ENCODE measurements at regions not wholly inside any gene's neighbourhood (a gene's known extent, or its start where the extent isn't known, plus 50 kb on each side); places are given as distances from the start of the nearest gene placed in this dataset.

- H3K27me3 ChIP-seq (ENCODE audit: insufficient read depth, low read depth), result no peaks in the 10 kb centered on the region
- no peaks in the 10 kb centered on the region for H3K79me2 ChIP-seq (ENCODE audit: insufficient read depth, low read depth)
- no peak overlapping the region for H2AFZ ChIP-seq (ENCODE audit: low read depth)
- H3K9ac ChIP-seq, result no peak overlapping the region
- TF ChIP-seq, protein P1, sequence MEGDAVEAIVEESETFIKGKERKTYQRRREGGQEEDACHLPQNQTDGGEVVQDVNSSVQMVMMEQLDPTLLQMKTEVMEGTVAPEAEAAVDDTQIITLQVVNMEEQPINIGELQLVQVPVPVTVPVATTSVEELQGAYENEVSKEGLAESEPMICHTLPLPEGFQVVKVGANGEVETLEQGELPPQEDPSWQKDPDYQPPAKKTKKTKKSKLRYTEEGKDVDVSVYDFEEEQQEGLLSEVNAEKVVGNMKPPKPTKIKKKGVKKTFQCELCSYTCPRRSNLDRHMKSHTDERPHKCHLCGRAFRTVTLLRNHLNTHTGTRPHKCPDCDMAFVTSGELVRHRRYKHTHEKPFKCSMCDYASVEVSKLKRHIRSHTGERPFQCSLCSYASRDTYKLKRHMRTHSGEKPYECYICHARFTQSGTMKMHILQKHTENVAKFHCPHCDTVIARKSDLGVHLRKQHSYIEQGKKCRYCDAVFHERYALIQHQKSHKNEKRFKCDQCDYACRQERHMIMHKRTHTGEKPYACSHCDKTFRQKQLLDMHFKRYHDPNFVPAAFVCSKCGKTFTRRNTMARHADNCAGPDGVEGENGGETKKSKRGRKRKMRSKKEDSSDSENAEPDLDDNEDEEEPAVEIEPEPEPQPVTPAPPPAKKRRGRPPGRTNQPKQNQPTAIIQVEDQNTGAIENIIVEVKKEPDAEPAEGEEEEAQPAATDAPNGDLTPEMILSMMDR (conservative IDR thresholded peaks at IDR 0.05; ENCODE audit: low read depth, low read length), result no peak
- H4K20me1 ChIP-seq (ENCODE audit: insufficient read depth), result no peaks in the 10 kb centered on the region; the same call in 1 of the 2 replicates
- no peak overlapping the region for H3K4me3 ChIP-seq (IDR thresholded peaks at IDR 0.05; ENCODE audit: insufficient read depth, low read depth, low read length)
- H3K36me3 ChIP-seq (ENCODE audit: insufficient read depth), result no peaks in the 10 kb centered on the region
- H3K4me2 ChIP-seq, result no peak overlapping the region
- no peak overlapping the region for H3K27ac ChIP-seq
- H3K4me1 ChIP-seq (ENCODE audit: low read depth, poor library complexity, severe bottlenecking), result no peaks in the 10 kb centered on the region
Measured at GRCh38 chr3:181633556-181633955, 78.2 kb upstream of the SOX2 start.

DNA sequence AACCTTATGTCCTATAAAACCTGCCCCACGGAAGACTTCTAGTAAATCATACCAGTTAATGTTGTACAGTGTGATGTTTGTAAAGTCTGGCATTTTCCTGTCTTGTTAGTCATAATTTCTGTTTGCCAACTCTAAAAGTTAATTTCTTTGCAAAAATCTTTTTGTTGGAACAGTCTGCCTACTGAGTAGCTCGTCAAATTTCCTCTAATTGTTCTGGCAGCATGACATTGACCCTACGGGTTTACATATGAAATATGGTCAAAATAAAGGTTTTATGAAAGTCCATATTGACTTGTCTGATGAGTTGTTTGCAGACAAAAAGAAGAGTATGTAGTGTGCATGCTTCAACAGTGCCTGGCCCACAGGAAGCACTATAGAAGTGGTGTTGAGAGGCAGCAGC, 79.8 kb upstream of the SOX2 start:
- TF ChIP-seq, protein P1 (conservative IDR thresholded peaks at IDR 0.05; ENCODE audit: low read depth, low read length), result no peak
- no peaks in the 10 kb centered on the region; the same call in 1 of the 2 replicates for H4K20me1 ChIP-seq (ENCODE audit: insufficient read depth)

GRCh38 chr3:181630853-181631252, 80.9 kb upstream of the SOX2 start:
- H3K79me2 ChIP-seq (ENCODE audit: insufficient read depth, low read depth), result no peaks in the 10 kb centered on the region
- no peaks in the 10 kb centered on the region for H3K4me1 ChIP-seq (ENCODE audit: low read depth, poor library complexity, severe bottlenecking)
- H4K20me1 ChIP-seq (ENCODE audit: insufficient read depth), result no peaks in the 10 kb centered on the region; the same call in 1 of the 2 replicates
- H2AFZ ChIP-seq (ENCODE audit: low read depth), result no peak overlapping the region
- H3K27me3 ChIP-seq (ENCODE audit: insufficient read depth, low read depth), result no peaks in the 10 kb centered on the region
- no peak overlapping the region for H3K27ac ChIP-seq
- TF ChIP-seq, protein P1 (conservative IDR thresholded peaks at IDR 0.05; ENCODE audit: low read depth, low read length), result no peak
- no peaks in the 10 kb centered on the region for H3K36me3 ChIP-seq (ENCODE audit: insufficient read depth)
- H3K4me2 ChIP-seq, result no peak overlapping the region
- H3K4me3 ChIP-seq (IDR thresholded peaks at IDR 0.05; ENCODE audit: insufficient read depth, low read depth, low read length), result no peak overlapping the region
- H3K9ac ChIP-seq, result no peak overlapping the region

More for the DNA sequence above, 79.8 kb upstream of the SOX2 start:
- no peaks in the 10 kb centered on the region for H3K4me1 ChIP-seq (ENCODE audit: low read depth, poor library complexity, severe bottlenecking)
- no peak overlapping the region for H3K9ac ChIP-seq
- no peaks in the 10 kb centered on the region for H3K79me2 ChIP-seq (ENCODE audit: insufficient read depth, low read depth)
- no peaks in the 10 kb centered on the region for H3K36me3 ChIP-seq (ENCODE audit: insufficient read depth)
- H2AFZ ChIP-seq (ENCODE audit: low read depth), result no peak overlapping the region
- H3K4me2 ChIP-seq, result no peak overlapping the region
- no peak overlapping the region for H3K27ac ChIP-seq
- H3K4me3 ChIP-seq (IDR thresholded peaks at IDR 0.05; ENCODE audit: insufficient read depth, low read depth, low read length), result no peak overlapping the region
- no peaks in the 10 kb centered on the region for H3K27me3 ChIP-seq (ENCODE audit: insufficient read depth, low read depth)

DNA sequence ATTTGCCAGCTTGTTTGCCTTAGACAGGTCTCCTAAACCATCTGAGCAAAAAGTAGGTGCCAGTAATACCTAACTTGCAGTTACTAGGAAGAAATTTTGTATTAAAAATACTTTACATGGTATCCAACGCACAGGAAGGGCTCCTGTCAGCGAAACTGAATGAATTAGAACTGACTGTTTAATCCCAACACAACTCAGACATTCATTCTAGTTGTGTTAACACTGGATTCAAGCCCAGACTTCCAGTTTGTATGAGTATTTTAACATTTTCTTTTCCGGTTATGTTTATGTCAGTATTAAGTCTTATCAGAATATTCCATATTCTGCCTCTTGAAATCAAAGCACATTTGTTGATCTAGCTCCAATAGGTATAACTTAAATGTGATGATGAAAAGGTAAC, 82.0 kb upstream of the SOX2 start:
- no peak overlapping the region for H3K27ac ChIP-seq
- no peaks in the 10 kb centered on the region for H3K79me2 ChIP-seq (ENCODE audit: insufficient read depth, low read depth)
- no peak overlapping the region for H2AFZ ChIP-seq (ENCODE audit: low read depth)

More for the DNA sequence above, 82.0 kb upstream of the SOX2 start:
- H3K4me3 ChIP-seq (IDR thresholded peaks at IDR 0.05; ENCODE audit: insufficient read depth, low read depth, low read length), result no peak overlapping the region
- no peak overlapping the region for H3K4me2 ChIP-seq
- no peaks in the 10 kb centered on the region; the same call in 1 of the 2 replicates for H4K20me1 ChIP-seq (ENCODE audit: insufficient read depth)
- TF ChIP-seq, protein P1 (conservative IDR thresholded peaks at IDR 0.05; ENCODE audit: low read depth, low read length), result no peak
- no peak overlapping the region for H3K9ac ChIP-seq
- H3K27me3 ChIP-seq (ENCODE audit: insufficient read depth, low read depth), result no peaks in the 10 kb centered on the region
- no peaks in the 10 kb centered on the region for H3K4me1 ChIP-seq (ENCODE audit: low read depth, poor library complexity, severe bottlenecking)
- H3K36me3 ChIP-seq (ENCODE audit: insufficient read depth), result no peaks in the 10 kb centered on the region
